Neural crest cell (in vitro differentiated cells): ENCODE measurements at regions not wholly inside any gene's neighbourhood (a gene's known extent, or its start where the extent isn't known, plus 50 kb on each side); places are given as distances from the start of the nearest gene placed in this dataset.

Experiments
- DNase-seq: peaks from one replicate; pipeline ENCODE4 v3.0.0; 2021; ENCODE audit warnings: low read depth, mixed read lengths, low spot score
- H3K27ac Mint-ChIP-seq: one replicate; pipeline ENCODE4 v1.8.0; 2021; ENCODE audit warnings: mild to moderate bottlenecking, mixed read lengths; ENCODE audit not compliant: unreplicated experiment
- H3K27me3 Mint-ChIP-seq: 2 replicates; pipeline ENCODE4 v1.8.0; 2021; ENCODE audit warnings: low read depth, mild to moderate bottlenecking, mixed read lengths
- H3K36me3 Mint-ChIP-seq: 2 replicates; pipeline ENCODE4 v1.8.0; 2021; ENCODE audit warnings: low read depth, mild to moderate bottlenecking, mixed read lengths
- H3K4me1 Mint-ChIP-seq: 2 replicates; pipeline ENCODE4 v1.8.0; 2021; ENCODE audit warnings: mixed read lengths
- H3K4me3 Mint-ChIP-seq: one replicate; pipeline ENCODE4 v1.8.0; 2021; ENCODE audit warnings: mild to moderate bottlenecking, mixed read lengths
- H3K9me3 Mint-ChIP-seq: 2 replicates; pipeline ENCODE4 v1.8.0; 2021; ENCODE audit warnings: mixed read lengths
- TF ChIP-seq, protein P1 (sequence below): fragments of 200-600 bp; sonication (generic); conservative IDR thresholded peaks from 2 replicates; pipeline ENCODE4 v1.5.0; 2021; ENCODE audit warnings: antibody characterized with exemption, mild to moderate bottlenecking

DNA sequence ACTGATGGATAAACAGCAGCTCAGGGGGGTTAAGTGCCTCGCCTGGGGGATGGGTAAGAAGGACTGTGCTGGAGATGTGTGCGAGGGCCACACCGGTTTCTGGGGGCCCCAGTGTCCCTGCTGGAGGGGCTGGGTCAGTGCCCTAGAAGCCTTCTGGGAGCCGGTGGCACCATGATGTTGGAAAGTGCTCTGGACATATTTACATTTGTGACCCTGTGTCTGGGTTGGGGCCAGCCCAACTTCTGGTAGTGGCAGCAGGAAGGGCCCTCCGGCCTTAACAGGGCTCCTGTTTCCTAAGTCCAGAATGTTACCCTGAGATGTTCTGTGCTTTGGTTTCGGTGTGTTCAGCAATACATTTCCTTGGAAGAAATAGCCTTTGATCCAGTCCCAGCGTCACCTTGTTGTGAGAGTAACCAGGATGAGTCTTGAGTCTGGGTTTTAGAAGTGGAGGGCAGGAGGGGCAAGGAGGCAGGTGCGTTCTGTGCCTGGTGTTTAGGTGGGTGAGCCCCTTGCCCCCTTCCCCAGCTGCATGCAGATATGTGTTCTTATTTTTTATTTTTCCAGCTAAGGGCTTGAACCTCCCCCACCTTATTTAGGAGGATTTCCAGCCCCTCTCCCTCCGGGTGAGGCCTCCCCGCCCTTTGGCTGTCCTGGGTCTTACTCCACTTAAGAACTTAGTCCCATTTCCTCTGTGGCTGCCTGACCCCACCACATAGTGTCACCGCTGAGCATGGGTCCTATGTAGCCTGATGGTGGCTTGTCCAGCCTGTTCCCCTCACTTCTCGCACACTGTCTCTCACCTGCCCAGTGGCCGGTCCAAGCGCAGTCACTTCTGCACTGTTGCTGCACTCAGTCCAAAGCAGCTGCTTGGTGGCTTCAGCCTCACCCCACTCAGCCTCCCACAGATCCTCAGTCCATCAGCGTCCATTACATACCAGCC is 132.7 kb upstream of the HS6ST1 start:
- Mint-ChIP-seq H3K27ac (no peak overlapping the region), H3K4me3 (no peak overlapping the region), H3K27me3 (peaks cover 2% of the 10 kb centered on the region), H3K36me3 (no peaks in the 10 kb centered on the region), H3K9me3 (peaks cover 4% of the 10 kb centered on the region), H3K4me1 (peaks cover 19% of the 10 kb centered on the region)
- DNase-seq, result no peak
- TF ChIP-seq, protein P1, sequence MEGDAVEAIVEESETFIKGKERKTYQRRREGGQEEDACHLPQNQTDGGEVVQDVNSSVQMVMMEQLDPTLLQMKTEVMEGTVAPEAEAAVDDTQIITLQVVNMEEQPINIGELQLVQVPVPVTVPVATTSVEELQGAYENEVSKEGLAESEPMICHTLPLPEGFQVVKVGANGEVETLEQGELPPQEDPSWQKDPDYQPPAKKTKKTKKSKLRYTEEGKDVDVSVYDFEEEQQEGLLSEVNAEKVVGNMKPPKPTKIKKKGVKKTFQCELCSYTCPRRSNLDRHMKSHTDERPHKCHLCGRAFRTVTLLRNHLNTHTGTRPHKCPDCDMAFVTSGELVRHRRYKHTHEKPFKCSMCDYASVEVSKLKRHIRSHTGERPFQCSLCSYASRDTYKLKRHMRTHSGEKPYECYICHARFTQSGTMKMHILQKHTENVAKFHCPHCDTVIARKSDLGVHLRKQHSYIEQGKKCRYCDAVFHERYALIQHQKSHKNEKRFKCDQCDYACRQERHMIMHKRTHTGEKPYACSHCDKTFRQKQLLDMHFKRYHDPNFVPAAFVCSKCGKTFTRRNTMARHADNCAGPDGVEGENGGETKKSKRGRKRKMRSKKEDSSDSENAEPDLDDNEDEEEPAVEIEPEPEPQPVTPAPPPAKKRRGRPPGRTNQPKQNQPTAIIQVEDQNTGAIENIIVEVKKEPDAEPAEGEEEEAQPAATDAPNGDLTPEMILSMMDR, result no peak

DNA sequence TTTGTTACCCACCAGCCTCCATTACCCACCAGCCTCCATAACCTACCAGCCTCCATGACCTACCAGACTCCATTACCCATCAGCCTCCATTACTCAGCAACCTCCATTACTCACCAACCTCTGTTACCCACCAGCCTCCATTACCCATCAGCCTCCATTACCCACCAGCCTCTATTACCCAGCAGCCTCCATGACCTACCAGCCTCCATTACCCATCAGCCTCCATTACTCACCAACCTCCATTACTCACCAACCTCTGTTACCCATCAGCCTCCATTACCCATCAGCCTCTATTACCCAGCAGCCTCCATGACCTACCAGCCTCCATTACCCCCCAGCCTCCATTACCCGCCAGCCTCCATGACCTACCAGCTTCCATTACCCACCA is 133.3 kb upstream of the HS6ST1 start:
- Mint-ChIP-seq H3K27ac (no peak overlapping the region), H3K4me1 (peaks cover 13% of the 10 kb centered on the region), H3K36me3 (no peaks in the 10 kb centered on the region), H3K9me3 (peaks cover 4% of the 10 kb centered on the region), H3K4me3 (no peak overlapping the region), H3K27me3 (peaks cover 2% of the 10 kb centered on the region)
- DNase-seq, result no peak
- TF ChIP-seq, protein P1, result no peak

DNA sequence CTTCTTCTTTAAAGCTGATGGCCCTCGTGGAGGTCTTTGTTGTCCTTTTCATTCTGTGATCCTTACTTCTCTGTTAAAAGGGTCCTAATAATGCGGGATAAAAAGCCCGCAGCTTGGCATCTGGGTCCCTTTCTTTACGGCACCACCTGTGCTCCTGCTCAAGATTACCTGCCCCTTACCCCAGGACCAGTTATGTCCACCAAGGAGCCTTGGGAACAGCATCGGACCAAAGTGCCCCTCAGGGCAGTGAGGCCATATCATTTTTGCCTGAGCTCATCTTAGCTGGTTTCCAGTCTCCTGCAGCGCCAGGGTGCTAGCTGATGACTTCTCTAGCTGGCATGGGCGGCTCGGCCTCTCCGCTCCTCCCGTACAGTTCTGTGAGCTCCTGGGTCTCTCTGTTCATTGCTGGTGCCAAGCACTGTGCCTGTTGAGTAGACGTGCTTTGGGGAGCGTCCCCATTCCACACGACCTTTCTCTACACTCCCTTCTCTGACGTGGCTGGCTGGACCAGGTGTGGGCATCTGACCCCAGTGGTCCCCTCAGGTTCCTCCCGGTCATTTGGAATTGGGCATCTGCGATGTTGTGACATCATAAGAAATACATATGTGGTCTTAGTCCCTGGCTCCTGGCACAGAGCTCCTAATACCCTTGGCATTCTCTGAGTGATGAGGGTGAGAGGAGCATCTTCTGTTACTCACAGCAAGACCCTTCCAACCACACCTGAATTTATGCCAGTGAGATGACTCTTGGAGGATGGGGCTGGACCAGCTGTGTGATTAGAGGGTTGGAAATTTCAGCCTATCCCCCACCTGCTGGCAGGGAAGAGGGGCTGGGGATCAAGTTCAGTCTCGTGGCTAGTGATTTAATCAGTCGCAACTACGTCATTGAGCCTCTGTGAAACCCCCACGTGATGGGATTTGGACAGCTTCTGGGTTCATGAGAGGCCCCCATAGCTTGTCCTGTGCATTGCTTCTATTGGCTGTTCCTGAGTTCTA is 134.2 kb upstream of the HS6ST1 start:
- Mint-ChIP-seq H3K9me3 (peaks cover 4% of the 10 kb centered on the region), H3K4me3 (no peak overlapping the region), H3K36me3 (no peaks in the 10 kb centered on the region), H3K27me3 (peaks cover 2% of the 10 kb centered on the region), H3K4me1 (peaks cover 13% of the 10 kb centered on the region), H3K27ac (no peak overlapping the region)
- no peak for DNase-seq
- TF ChIP-seq, protein P1, result no peak

DNA sequence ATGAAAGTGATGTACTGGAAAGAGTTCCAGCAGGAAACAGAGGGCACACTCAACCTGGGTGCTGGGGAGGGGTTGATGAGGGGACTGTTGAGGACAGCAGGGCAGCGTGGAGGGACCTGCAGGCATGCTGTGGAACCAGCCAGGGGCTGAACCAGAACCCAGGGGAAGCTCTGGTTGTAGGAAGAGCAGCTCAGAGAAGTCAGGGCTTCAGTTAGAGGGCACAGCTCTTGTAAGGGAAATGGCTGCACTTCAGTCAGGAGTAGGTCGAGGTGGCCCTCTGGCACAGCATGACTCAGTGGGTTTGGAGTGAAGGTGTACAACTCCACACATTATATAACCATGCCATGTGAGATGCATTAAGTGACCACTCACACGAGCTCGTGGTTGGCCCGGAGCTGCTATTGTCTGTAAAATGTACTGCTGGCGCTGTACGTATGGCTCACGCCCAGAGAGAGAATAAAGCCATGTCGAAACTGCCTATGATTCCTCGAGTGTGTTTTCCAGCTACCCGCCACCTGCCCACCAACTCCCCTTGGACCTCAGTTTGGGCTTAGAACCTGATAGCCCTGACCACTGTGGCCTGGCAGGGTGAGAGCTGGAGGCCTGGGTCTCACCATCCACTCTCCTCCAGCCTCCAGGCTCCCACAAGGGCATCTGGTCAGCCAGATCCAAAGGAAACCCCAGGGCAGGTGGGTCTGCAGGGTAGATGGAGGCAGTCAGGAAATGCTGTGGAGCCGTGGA is 136.5 kb upstream of the HS6ST1 start:
- TF ChIP-seq, protein P1, result no peak
- Mint-ChIP-seq H3K4me1 (peaks cover 13% of the 10 kb centered on the region), H3K36me3 (no peaks in the 10 kb centered on the region), H3K27me3 (peaks cover 2% of the 10 kb centered on the region), H3K27ac (no peak overlapping the region), H3K9me3 (peaks cover 4% of the 10 kb centered on the region), H3K4me3 (no peak overlapping the region)
- no peak for DNase-seq

DNA sequence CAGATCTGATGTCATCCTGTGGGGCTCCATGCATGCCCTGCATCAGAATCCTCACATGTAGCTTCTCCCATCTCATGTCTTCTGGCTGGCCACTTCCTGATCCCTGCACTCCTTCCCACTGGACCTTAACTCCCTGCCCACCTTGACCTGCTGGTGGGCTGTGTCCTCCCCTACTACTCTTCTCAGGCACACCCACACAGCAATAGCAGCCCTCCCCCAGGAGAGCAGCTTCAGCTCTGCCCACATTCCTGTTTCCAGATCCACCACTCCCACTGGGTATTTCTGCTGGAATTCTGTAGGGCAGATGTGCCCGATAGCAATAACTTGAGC is 137.0 kb upstream of the HS6ST1 start:
- peaks cover 4% of the 10 kb centered on the region for H3K9me3 Mint-ChIP-seq
- H3K27ac Mint-ChIP-seq, result no peak overlapping the region
- no peak for DNase-seq
- no peaks in the 10 kb centered on the region for H3K36me3 Mint-ChIP-seq
- H3K27me3 Mint-ChIP-seq, result peaks cover 2% of the 10 kb centered on the region
- TF ChIP-seq, protein P1, result no peak
- H3K4me3 Mint-ChIP-seq, result no peak overlapping the region
- peaks cover 11% of the 10 kb centered on the region for H3K4me1 Mint-ChIP-seq
